GM21825 (cell line): ENCODE measurements at regions not wholly inside any gene's neighbourhood (a gene's known extent, or its start where the extent isn't known, plus 50 kb on each side); places are given as distances from the start of the nearest gene placed in this dataset.

Experiments
- ATAC-seq: cut with Tn5 transposase; IDR thresholded peaks from one replicate; pipeline ENCODE4 v1.9.1; 2021; ENCODE audit warnings: mild to moderate bottlenecking, moderate library complexity; ENCODE audit not compliant: unreplicated experiment

- ATAC-seq: no peak
Measured at GRCh38 chr15:94535298-94536048, 304.1 kb downstream of the MCTP2 start.

- no peak for ATAC-seq
Measured at GRCh38 chr15:94536549-94536948, 305.2 kb downstream of the MCTP2 start.

- no peak for ATAC-seq
Measured at GRCh38 chr15:94538280-94538679, 306.9 kb downstream of the MCTP2 start.

- no peak for ATAC-seq
Measured at GRCh38 chr15:94542391-94542790, 311.0 kb downstream of the MCTP2 start.

GRCh38 chr15:94546808-94547207, 315.4 kb downstream of the MCTP2 start:
- ATAC-seq: no peak

- ATAC-seq: no peak
Measured at GRCh38 chr15:94547711-94548110, 316.4 kb downstream of the MCTP2 start.

DNA sequence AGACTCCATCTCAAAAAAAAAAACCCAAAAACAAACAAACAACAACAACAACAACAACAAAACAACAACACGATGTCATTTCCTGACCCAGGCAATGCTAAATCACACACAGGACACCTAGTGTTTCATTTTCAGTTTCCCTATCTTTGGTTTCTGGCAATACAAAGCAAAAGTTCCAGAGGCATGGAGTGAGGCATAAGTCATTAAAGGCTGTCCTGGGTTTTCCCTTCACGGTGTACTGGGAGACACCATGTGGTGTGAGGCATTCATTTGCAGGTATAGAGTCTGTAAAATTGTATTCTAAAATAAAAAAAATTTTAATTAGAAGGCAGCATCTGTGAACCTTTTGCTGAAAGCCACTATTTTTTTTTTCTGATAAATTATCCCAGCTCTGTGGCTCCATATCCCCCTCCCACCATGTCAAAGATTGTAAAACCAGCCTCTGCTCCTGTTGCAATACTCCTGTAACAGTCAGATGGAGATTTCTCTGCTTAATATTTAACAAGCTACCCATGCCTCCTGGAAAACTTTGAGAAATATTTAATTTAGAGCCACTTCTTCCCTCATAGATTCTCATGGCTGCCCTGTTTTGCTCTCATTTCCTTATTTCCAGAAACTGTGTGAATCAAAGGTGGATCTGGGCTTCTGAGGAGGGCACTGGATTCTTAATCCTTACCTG, 324.6 kb downstream of the MCTP2 start:
- ATAC-seq: no peak

DNA sequence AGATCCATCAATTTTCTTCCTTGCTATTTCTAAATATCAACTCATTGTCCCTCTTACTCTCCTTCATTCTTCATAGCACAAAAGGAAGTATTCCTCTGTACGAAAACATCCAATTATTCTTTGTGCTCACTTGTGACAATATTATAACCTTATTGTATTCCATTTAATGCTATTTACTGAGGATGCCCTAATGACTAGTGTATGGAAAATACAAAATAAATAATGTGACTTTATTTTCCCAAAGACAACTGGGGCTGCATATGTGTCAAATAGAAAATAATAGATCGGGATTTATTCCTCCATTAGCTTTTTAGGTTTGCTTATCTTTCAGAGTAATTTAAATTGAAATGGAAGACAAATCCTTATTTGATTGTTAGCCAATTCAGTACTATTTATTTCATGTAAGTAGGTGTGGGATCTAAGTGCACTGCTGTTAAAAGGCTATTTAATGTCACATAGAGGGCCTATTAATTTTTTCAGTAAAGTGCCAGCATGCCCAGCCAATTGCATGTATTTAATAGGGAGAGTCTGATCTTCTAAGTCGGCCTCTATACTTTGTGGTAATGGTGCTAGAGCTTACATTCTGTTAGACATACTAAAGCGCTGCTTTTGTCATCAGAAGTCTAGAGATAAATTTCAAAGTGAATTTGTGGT, 329.8 kb downstream of the MCTP2 start:
- ATAC-seq: no peak

DNA sequence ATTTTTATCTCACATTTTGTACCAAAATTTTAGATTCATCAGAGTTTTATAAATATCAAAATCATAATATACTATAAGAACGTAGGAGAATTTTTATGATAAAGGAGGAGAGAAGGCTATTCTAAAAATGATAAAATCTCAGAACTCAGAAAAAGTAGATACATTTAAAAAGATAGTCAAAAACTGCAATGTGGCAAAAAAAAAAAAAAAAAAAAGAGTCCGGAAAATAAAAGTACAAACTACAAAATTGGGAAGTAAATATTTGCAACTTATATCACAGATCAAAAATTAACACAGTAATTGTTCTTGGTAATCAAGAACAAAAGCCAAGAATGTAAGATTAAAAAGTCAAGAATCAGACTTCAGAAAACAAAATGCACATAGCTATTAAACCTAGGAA, 332.1 kb downstream of the MCTP2 start:
- no peak for ATAC-seq

DNA sequence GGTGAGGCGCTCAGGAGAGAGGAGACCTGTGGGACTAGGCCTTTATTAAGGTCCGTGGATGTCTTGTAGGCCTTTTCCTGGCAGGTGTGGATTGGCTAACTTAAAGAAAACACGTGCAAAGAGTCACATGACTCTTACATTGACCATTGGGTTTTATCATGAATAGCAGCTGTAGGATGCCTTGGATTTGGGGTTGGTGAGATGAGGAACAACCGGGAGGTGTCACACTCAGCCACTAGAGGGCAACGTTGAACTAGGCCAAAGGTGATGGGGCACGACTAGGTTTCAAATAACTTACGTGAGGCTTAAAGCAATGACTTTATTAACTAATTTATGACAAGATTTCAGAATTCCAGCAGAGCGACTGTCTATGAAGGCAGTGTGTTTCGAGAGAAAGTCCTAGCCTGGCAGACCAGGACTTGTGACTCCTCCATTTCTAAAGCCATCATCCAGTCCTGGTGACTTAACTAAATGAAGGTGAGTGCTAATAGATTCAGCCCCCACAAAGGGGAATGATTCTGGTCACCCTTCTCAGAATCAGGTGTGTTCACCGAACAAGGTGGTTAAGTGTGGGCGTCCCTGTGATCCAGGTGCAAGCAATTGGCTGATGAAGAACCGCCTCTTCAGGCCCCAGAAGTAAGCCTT, 345.6 kb downstream of the MCTP2 start:
- peak; percentile 73 for ATAC-seq

DNA sequence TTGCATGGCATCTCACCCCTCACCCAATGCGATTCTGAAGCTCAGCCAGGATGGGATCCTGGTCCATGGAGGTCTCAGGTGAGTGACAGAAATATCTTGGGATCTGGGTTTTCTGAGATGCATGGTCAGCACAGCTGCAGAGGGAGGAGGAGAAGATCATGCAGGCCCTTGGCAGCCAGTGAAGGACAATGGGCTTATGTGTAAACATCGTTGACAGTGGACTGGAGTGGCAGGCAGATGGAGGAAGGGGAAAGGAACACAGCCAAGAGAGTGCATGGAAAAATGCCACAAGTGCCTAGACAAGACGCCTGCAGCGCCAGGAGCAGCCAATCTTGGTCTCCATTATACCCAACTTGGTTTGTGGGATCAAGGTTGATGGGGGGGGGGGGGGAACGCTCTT, 347.9 kb downstream of the MCTP2 start:
- ATAC-seq: no peak

DNA sequence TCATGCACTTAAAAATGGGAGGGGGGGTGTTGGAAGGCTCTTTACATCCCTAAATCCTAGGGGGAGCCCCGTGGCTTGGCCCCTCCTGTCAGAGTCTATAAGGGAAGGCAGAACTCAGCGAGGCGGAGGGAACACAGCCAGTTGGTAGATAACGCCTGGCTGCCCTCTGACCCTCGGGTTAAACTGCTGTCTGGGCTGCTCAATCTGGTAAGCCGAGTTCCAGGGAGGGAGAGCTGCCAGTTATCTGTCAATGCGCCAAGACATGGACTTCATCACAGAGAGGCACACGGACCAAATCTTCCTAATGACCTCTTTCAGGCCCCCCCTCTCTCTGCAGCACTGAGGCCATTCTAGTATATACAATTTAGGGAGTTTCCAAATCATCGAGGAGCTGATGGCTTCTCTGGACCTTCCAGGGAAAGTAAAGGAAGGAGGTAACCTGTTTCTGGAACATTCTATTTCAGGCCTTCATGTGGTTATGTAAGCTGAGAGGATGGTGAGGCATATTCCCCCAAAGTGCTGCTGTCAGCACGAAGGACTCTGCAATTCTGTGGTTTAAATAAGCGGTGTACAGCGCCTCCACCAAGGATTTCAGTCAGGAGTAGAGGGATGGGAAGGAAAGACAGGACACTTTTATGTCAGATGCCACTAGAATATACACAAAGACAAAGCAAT, 349.0 kb downstream of the MCTP2 start:
- ATAC-seq: no peak

GRCh38 chr15:94582368-94582767, 351.0 kb downstream of the MCTP2 start:
- ATAC-seq: peak; percentile 49

- peak; percentile 88 for ATAC-seq
Measured at GRCh38 chr15:94584833-94585244, 353.5 kb downstream of the MCTP2 start.

DNA sequence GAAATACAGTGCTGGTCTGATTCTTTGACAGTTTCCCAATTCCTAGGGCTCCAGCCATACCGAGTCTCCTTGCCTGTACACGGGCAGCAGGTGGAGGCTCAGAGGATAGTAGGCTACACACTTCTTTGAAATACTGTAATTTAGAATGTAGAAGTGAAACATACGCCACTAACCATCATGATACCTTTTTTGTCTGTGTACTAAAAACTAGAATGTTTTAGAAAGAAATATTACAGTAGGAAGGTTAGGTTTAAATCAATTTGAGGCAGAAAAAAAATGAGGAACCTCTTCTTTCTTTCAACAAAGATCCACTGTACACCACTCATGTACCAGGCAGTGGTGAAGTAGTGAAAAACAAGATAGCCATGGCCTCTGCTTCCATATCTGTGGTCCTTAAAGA, 354.7 kb downstream of the MCTP2 start:
- peak; percentile 40 for ATAC-seq

DNA sequence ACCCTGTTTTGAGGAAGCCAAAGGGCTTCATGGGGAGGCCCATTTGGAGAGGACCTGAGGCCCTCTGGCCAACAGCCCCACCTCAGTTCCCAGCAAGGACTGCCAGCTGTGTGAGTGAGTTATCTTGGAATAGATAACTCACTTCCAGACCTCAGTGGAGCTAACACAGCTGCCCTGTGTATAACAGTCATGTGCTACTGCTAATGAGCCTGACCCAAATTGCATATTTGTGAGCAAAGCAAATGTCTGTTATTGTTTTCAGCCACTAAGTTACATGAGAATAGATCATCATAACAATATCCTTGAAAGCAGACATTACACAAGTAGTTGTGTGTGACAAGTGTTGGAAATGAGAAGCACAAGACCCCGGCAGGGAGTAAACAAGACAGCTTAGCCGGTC, 355.8 kb downstream of the MCTP2 start:
- ATAC-seq: no peak

DNA sequence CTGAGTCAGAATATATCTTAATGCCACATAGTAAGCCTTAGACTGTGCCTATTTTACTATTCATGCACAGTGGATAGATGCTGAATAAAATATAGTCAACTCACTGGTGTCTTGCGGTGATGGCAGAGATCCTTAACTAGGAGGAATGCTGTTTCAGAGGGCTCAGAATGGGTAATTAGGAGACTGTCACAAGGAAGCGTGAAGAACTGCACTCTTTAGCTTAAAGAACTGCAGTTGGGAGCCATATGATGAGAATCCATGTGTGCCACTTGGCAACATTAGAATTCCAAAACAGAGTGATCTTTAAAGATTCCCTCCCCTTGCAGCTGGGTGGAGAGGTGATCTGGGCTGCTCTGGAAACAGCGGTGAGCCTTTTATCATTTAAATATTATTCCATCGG, 357.6 kb downstream of the MCTP2 start:
- no peak for ATAC-seq

DNA sequence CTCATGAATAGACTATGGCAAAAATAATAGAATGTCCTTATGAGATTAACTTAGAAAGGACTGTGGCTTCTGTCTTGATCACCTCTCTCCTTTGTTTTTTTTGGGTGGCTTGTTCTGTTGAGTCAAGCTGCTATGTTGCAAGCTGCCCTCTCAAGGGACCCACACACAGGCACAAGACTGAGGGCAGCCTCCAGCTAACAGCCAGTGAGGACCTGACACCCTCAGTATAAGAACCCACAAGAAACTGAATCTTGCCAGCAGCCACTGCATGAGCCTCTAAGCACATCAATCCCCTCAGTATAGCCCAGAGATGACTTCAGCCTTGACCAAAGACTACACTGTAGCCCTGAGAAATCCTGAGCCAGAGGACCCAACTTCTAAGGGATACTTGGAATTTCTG, 361.1 kb downstream of the MCTP2 start:
- ATAC-seq: no peak

DNA sequence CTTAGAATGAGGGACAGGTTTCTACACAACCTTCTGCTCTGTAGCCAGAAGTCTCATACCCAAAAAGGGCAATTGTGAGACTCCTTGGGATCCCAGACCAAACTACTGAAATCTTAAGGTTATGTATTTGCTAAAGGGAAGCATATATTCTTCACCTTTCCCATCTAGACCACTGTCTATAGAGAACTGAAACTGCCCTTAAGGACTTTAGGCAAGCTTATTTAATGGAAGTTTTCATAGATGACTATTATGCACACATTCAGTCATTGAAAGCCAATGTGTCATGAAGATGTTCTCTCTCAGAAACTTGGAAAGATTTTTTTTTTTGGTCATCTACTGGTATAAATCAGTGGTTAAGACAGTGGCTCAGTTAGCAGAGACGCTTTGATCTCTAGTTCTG, 365.3 kb downstream of the MCTP2 start:
- ATAC-seq: no peak

DNA sequence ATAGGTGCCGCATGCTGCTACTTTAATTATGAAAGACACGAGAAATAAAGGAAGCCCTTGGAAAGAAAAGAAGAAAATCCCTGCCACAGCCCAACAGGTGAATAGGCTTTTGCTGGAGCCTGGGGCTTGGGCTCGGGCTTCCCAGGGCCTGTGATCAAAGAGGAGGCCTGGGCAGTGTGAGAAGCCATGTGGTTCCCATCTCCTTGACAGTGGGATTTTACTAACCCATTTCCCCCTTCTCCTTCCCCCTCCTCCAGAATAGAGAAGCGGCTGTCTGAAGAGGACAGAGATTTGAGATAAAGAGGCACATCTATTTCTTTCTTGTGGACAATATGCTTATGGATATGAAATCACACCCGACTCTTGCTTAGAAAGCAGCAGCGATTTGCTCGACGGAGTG, 369.1 kb downstream of the MCTP2 start:
- ATAC-seq: no peak
